HUDEP-2 (cell line): ENCODE measurements at regions not wholly inside any gene's neighbourhood (a gene's known extent, or its start where the extent isn't known, plus 50 kb on each side); places are given as distances from the start of the nearest gene placed in this dataset.

Experiments
- DNase-seq, 76 experiments: peaks; one replicate each; lab custom pipeline; 2025; ENCODE audit not compliant: unreplicated experiment in 76 of 76; lab: John Stamatoyannopoulos, UW

DNA sequence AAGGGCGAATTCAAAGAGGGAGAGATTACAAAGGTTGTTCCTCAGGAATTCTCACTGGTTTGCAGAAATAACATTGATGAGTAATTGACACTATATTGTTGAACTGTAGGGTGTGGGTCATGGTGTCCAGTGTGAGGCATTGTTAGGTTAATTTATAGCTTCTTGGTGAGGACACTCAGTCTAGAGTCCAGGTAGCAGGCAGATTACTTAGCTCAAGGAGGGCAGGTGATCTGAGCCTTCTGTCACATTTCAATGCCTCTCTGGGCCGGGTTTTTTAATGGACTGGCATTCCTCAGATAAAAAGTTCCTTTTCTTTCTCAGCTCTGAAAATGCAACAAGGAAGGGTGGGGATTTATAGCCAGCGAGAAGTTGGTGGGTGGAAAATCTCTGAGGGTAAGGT is 194.2 kb upstream of the PROK2 start:
- DNase-seq, result no peak

- DNase-seq, result no peak
Measured at GRCh38 chr3:71978150-71978721, 193.3 kb upstream of the PROK2 start.

DNA sequence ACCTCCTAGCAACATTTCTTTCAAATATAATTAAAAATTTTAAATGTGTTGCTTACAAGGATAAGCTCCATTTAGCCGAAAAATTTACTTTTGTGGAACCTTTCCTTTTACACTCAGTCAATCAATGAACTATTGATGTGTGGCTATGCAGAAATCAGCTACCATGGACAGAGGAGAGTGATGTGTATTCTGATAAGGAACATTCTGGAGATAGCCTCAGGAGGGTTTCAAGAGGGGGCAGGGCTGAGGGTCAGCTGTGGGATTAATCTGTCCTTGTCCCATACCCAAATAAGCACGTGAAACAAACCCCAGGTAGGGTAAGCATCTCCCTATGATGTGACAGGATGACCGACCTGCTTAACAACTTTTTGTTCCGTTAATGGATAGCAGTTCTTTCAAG is 192.6 kb upstream of the PROK2 start:
- no peak for DNase-seq

GRCh38 chr3:71975573-71975972 is 190.6 kb upstream of the PROK2 start:
- no peak for DNase-seq

- no peak for DNase-seq
Measured at GRCh38 chr3:71974786-71975185, 189.8 kb upstream of the PROK2 start.

- no peak for DNase-seq
Measured at GRCh38 chr3:71973274-71974030, 188.5 kb upstream of the PROK2 start.

DNA sequence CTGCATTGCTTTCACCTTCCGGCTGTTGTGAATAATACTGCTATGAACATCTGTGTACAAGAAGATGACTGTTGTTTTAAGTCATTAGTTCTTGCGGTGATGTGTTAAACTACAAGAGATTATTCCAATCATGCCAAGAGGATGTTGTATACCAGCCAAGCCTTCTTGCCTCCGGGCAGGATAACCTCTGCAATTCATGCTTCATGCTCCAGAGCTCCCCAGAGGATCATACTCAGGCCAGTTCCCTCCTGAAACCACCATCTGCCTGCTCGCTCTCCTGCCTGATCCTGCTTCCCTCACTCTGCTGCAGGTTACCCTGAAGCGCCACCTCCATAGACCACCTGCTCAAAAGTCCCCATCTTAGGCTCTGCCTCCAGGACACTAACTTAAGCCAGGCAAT is 187.1 kb upstream of the PROK2 start:
- DNase-seq, result no peak

DNA sequence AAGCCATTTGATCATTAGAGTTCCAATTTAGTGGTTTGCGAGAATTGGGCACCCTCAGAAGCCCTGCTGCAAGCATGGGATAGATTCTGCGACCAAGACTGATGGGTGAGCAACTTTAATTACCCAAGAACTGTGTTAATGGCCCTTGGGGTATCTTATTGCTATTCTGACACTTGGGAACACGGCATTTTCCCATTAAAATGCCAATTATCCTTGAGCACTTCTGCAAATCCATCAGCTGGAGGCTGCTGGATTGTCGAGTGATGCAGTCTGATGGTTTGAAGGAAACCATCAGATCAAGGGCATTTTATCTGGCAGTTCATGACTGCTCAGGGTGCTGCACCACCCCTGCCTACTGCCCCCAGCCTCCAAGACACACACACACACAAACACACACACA is 183.6 kb upstream of the PROK2 start:
- DNase-seq, result no peak

- DNase-seq, result no peak
Measured at GRCh38 chr3:71966185-71966584, 181.2 kb upstream of the PROK2 start.

DNA sequence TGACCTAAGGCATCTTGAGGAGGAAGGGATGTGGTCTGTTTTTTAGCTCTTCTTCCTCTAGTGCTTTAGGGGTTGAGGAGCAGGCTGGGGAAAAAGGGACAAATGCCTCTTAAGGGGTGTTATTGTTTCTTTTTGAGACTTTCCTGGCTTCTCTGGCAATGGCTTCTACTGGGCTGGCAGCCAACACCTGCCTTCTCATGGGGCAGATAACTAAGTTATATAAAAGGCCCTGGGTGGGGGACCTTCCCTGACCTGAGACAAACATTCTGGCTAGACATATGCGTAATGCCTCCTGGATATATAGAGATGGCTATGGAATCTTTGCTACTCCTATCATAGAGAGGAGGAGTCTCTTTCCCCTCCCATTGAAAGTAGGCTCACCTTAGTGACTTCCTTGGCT is 179.2 kb upstream of the PROK2 start:
- peak in 8 of 76 experiments; percentile 2 to 29 (median 4) for DNase-seq

- no peak for DNase-seq
Measured at GRCh38 chr3:71962561-71963240, 177.8 kb upstream of the PROK2 start.

DNA sequence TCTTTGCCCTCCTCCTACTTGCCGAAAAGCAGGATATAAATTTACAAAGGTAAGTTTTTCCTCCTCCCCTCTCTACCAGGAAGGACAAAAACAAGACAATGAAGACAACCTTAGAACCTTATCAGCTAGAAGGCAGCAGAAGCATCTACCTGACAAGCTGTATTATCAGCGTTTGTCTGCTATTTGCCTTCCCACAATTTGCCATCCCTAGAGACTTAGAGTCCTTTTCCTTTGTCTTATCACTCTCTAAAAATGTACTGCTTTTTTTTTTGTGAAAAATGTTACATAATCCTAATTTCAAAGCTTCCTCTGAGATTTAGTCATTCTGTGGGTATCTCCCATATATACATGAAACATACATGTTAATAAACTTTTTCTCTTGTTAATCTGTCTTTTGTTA is 176.9 kb upstream of the PROK2 start:
- DNase-seq, result no peak

- DNase-seq, result no peak
Measured at GRCh38 chr3:71961378-71961777, 176.4 kb upstream of the PROK2 start.

DNA sequence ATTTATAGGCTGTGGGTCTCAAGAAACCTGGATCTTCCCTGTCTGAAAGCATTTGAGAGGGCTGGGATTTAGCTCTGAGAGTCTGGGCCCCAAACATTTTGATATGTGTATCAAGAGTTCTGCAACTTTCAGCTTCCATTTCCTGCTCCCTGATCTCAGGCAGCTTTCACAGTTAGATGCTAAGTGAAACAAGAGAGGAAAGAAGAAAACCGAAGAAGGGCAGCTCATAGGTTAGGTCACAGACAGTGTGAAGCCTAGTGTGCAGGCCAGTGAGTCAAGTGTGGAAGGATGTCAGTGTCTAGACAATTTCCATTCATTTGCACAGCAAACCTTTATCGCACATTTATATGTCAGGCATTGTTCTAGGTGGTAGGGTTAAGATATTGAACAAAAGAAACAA is 173.6 kb upstream of the PROK2 start:
- DNase-seq, result no peak

GRCh38 chr3:71956716-71957115 is 171.8 kb upstream of the PROK2 start:
- DNase-seq, result no peak

GRCh38 chr3:71956069-71956340 is 171.1 kb upstream of the PROK2 start:
- no peak for DNase-seq

- peak in 65 of 76 experiments; percentile 2 to 78 (median 39) for DNase-seq
Measured at GRCh38 chr3:71955240-71956068, 170.5 kb upstream of the PROK2 start.

DNA sequence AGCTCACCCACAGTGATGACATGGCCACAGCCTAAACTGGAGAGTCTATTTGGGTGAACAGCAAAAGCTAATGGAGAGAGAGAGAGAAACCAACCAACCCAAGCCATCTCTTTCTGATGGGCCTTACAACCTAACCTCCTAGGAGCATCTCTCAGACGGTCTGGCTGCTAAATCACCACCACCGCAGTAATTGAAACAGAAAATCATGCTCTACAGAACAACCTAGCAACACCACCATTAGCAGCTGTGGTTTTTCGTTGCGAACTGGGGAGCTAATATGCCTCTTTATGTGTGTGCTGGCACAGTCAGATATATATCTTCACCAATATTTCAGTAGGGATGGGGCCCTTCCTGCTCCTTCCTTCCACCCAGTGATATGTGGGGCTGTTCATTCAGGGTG is 166.9 kb upstream of the PROK2 start:
- no peak for DNase-seq

- no peak for DNase-seq
Measured at GRCh38 chr3:71951361-71951760, 166.4 kb upstream of the PROK2 start.

DNA sequence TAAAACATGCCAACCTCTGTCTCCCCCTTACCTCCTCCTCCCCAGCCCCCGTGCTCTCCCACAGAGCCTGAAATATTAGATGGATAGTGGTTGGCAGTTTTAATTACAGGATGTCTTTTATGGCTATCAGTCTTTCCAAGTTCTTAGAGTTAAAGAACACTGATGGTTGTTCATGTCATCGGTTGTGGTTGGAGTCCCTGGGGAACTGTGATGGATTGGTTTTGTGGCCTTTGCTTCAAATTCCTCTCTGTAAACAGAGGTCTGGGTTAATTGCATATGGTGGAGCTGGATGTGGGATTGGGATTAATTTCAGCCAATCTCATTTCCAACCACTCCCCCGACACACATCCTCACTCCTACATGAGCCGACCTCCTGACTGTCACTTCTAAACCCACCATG is 164.5 kb upstream of the PROK2 start:
- no peak for DNase-seq

- no peak for DNase-seq
Measured at GRCh38 chr3:71944482-71945065, 159.6 kb upstream of the PROK2 start.
